Esophagus (tissue), 2 donors: ENCODE measurements at regions not wholly inside any gene's neighbourhood (a gene's known extent, or its start where the extent isn't known, plus 50 kb on each side); places are given as distances from the start of the nearest gene placed in this dataset.

Experiments
- H3K27ac ChIP-seq, 2 donors: one replicate each; pipeline ENCODE4 v1.5.1; 2013; ENCODE audit warnings: low read depth in 2 of 2, mild to moderate bottlenecking in 2 of 2, inconsistent platforms in 1 of 2, low read length in 1 of 2, moderate library complexity in 1 of 2
- H3K27me3 ChIP-seq, 2 donors: one replicate each; pipeline ENCODE4 v1.6.1; 2013; ENCODE audit warnings: low read length in 2 of 2, control low read depth in 1 of 2, mild to moderate bottlenecking in 1 of 2; ENCODE audit not compliant: insufficient read depth in 2 of 2, control insufficient read depth in 1 of 2
- H3K36me3 ChIP-seq, 2 donors: one replicate each; pipeline ENCODE4 v1.6.1; 2013; ENCODE audit warnings: low read length in 1 of 2; ENCODE audit not compliant: control insufficient read depth in 2 of 2, insufficient read depth in 2 of 2
- H3K4me1 ChIP-seq, 2 donors: one replicate each; pipeline ENCODE4 v1.6.1; 2013; ENCODE audit warnings: low read length in 1 of 2; ENCODE audit not compliant: control insufficient read depth in 2 of 2, insufficient read depth in 2 of 2
- H3K4me3 ChIP-seq, 2 donors: one replicate each; pipeline ENCODE4 v1.5.1; 2013; ENCODE audit warnings: low read length in 2 of 2, mild to moderate bottlenecking in 2 of 2, low read depth in 1 of 2, moderate library complexity in 1 of 2
- H3K9me3 ChIP-seq, 2 donors: one replicate each; pipeline ENCODE4 v1.6.1; 2013; ENCODE audit warnings: mild to moderate bottlenecking in 2 of 2, low read depth in 1 of 2, low read length in 1 of 2, moderate library complexity in 1 of 2; ENCODE audit not compliant: control insufficient read depth in 2 of 2, insufficient read depth in 1 of 2
- WGBS, 2 donors: extraction: QIAGEN DNeasy Blood & Tissue Kit; methylation state at CpG; one replicate each; pipeline ENCODE4 v1.1.7; 2013; 5-methylcytosine and 5-hydroxymethylcytosine counted together
- donor health status: healthy with polysubstance abuse.
- donor health status: Bipolar disorder and iron deficiency.

GRCh38 chr6:90947184-90948064, 360.6 kb upstream of the MAP3K7 start:
- WGBS, 2 donors = 93 to 95% methylated on average over 29 of the region's 29 CpGs
- Histone ChIP-seq H3K4me3 (no peak overlapping the region), H3K36me3 (no peaks in the 10 kb centered on the region), H3K27me3 (no peaks in the 10 kb centered on the region), H3K9me3 (peaks cover 0 to 2% of the 10 kb centered on the region in 2 donors), H3K4me1 (no peaks in the 10 kb centered on the region), H3K27ac (no peak overlapping the region)

GRCh38 chr6:90941885-90942284, 355.0 kb upstream of the MAP3K7 start:
- H3K4me1 ChIP-seq = no peaks in the 10 kb centered on the region
- 77 to 79% methylated on average over 7 of the region's 7 CpGs for WGBS, 2 donors

DNA sequence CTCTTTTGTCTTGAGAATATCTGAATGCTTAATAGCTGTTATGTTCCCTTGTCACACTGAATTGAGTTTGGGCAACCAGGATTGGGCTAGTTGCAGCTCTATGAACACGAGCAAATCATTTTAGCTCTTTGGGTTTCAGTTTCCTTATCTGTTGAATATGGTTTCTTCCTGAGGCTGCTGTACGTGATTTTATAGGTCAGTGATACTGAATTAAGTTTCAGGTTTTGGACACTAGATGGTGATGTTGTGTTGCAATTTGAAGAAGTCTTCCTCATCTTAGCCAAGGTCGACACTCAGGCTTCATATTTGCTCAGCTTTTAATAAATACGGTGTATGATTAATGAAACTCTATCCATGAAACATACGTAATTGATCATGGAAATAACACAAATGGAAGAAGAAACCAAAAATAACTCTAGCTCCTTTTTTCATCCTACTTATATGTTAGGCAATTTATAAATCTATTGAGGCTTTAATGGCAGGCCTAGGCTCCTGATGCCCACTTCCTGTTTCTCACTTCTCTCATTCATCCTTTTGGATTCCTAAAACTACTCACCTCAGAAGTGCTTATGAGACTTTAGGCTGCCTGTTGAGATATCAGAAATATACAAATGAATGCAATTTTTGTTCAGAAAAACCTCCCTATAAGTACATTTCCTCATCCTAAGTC, 354.1 kb upstream of the MAP3K7 start:
- no peak overlapping the region for H3K27ac ChIP-seq
- H3K4me1 ChIP-seq = no peaks in the 10 kb centered on the region
- H3K4me3 ChIP-seq = no peak overlapping the region
- no peaks in the 10 kb centered on the region for H3K9me3 ChIP-seq
- no peaks in the 10 kb centered on the region for H3K27me3 ChIP-seq
- 18 to 19% methylated on average over 5 of the region's 5 CpGs for WGBS, 2 donors
- no peaks in the 10 kb centered on the region for H3K36me3 ChIP-seq

More at GRCh38 chr6:90941885-90942284, 355.0 kb upstream of the MAP3K7 start:
- H3K9me3 ChIP-seq = peaks cover 0 to 1% of the 10 kb centered on the region in 2 donors
- H3K4me3 ChIP-seq = no peak overlapping the region
- H3K27ac ChIP-seq = no peak overlapping the region
- no peaks in the 10 kb centered on the region for H3K36me3 ChIP-seq
- no peaks in the 10 kb centered on the region for H3K27me3 ChIP-seq

DNA sequence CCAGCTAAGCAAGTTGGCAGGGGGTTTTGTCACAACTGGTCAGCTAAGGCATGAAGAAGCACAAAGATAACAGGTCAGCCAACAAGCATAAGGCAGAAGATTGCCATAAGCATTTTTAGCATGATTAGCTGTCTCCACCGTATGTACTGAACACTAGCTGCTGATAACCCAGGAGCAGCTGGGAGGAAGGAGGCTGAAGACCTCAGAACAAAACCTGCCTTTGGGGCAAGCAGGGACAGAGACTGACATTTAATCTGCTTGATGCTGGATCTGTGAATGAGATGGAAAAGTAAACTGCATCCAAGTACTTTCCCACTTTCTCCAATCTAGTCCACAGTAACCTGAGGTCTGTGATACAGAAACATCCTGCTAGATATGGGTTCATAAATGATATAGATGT, 353.0 kb upstream of the MAP3K7 start:
- Histone ChIP-seq H3K4me3 (no peak overlapping the region), H3K9me3 (no peaks in the 10 kb centered on the region), H3K27ac (no peak overlapping the region), H3K27me3 (no peaks in the 10 kb centered on the region), H3K4me1 (no peaks in the 10 kb centered on the region), H3K36me3 (no peaks in the 10 kb centered on the region)
- 70 to 83% methylated on average over 1 of the region's 1 CpG for WGBS, 2 donors

GRCh38 chr6:90938122-90938521, 351.2 kb upstream of the MAP3K7 start:
- Histone ChIP-seq H3K36me3 (no peaks in the 10 kb centered on the region), H3K27ac (no peak overlapping the region), H3K9me3 (no peaks in the 10 kb centered on the region), H3K27me3 (no peaks in the 10 kb centered on the region), H3K4me1 (no peaks in the 10 kb centered on the region), H3K4me3 (no peak overlapping the region)

GRCh38 chr6:90936286-90936685, 349.4 kb upstream of the MAP3K7 start:
- Histone ChIP-seq H3K4me1 (peaks cover 0 to 2% of the 10 kb centered on the region in 2 donors), H3K27me3 (no peaks in the 10 kb centered on the region), H3K9me3 (no peaks in the 10 kb centered on the region), H3K4me3 (no peak overlapping the region), H3K27ac (no peak overlapping the region), H3K36me3 (no peaks in the 10 kb centered on the region)
- WGBS, 2 donors = 86 to 93% methylated on average over 5 of the region's 5 CpGs

DNA sequence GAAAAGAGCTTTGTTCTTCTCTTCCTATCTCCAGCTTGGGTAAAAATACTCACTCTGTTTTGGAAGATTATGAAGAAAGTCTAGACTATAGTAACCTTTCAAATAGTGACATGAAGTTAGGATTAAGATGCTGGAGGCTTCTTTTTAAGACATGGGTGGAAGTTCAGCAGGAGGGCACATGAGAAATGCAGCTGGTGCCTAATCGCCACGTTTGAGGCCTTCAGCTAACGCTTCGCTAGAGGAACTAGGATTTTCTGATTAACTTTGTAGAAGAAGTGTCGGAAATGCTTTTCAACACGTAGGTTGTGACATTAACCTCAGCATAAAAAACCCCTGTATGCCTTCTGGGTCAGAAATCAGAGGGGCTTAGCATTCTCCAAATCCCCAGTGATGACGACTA, 348.1 kb upstream of the MAP3K7 start:
- H3K4me1 ChIP-seq = peaks cover 0 to 2% of the 10 kb centered on the region in 2 donors
- no peaks in the 10 kb centered on the region for H3K36me3 ChIP-seq
- no peak overlapping the region for H3K4me3 ChIP-seq
- 80 to 81% methylated on average over 7 of the region's 7 CpGs for WGBS, 2 donors
- no peaks in the 10 kb centered on the region for H3K9me3 ChIP-seq
- H3K27ac ChIP-seq = no peak overlapping the region
- H3K27me3 ChIP-seq = no peaks in the 10 kb centered on the region

- H3K4me3 ChIP-seq = no peak overlapping the region
- H3K27me3 ChIP-seq = no peaks in the 10 kb centered on the region
- peaks cover 0 to 2% of the 10 kb centered on the region in 2 donors for H3K4me1 ChIP-seq
- no peak overlapping the region for H3K27ac ChIP-seq
- H3K36me3 ChIP-seq = no peaks in the 10 kb centered on the region
- no peaks in the 10 kb centered on the region for H3K9me3 ChIP-seq
- WGBS, 2 donors = 89 to 92% methylated on average over 5 of the region's 5 CpGs
Measured at GRCh38 chr6:90934081-90934480, 347.2 kb upstream of the MAP3K7 start.

GRCh38 chr6:90932351-90932750, 345.5 kb upstream of the MAP3K7 start:
- H3K36me3 ChIP-seq = no peaks in the 10 kb centered on the region

More at GRCh38 chr6:90932351-90932750, 345.5 kb upstream of the MAP3K7 start:
- no peak overlapping the region for H3K27ac ChIP-seq
- peaks cover 0 to 2% of the 10 kb centered on the region in 2 donors for H3K4me1 ChIP-seq
- no peak overlapping the region for H3K4me3 ChIP-seq
- H3K9me3 ChIP-seq = no peaks in the 10 kb centered on the region
- WGBS, 2 donors = 83 to 91% methylated on average over 1 of the region's 1 CpG
- H3K27me3 ChIP-seq = no peaks in the 10 kb centered on the region
